HCT116 (cell line): ENCODE measurements at regions not wholly inside any gene's neighbourhood (a gene's known extent, or its start where the extent isn't known, plus 50 kb on each side); places are given as distances from the start of the nearest gene placed in this dataset.

Experiments
- EGR1 ChIP-seq: IDR thresholded peaks from 2 replicates; pipeline ENCODE4 v1.6.1; 2012; ENCODE audit warnings: low read depth
- POLR2A ChIP-seq: IDR thresholded peaks from 2 replicates; pipeline ENCODE4 v1.7.0; 2011; ENCODE audit warnings: borderline replicate concordance; ENCODE audit not compliant: insufficient read depth, insufficient read length; ENCODE audit errors: extremely low read depth
- SIN3A ChIP-seq: IDR thresholded peaks from 2 replicates; pipeline ENCODE4 v1.6.1; 2012; ENCODE audit warnings: low read depth
- TF ChIP-seq, protein P1 (sequence below): IDR thresholded peaks from 2 replicates; pipeline ENCODE4 v1.6.1; 2012; ENCODE audit warnings: low read depth
- TF ChIP-seq, protein P2 (sequence below): IDR thresholded peaks from 2 replicates; pipeline ENCODE4 v1.6.1; 2012
- TF ChIP-seq, protein P3 (sequence below), 3 experiments: fragments of 200-600 bp in 1 of 3; sonication (generic) in 1 of 3; IDR thresholded peaks in 2 of 3; conservative IDR thresholded peaks in 1 of 3; 2 replicates each; pipeline ENCODE4 v1.5.1; 2012 to 2017; ENCODE audit warnings: low read depth in 2 of 3, low read length in 2 of 3, antibody characterized with exemption in 1 of 3, borderline replicate concordance in 1 of 3, control low read depth in 1 of 3, mild to moderate bottlenecking in 1 of 3, mixed read lengths in 1 of 3, mixed run types in 1 of 3, moderate library complexity in 1 of 3; ENCODE audit not compliant: insufficient read depth in 1 of 3
- TF ChIP-seq, protein P4 (sequence below): IDR thresholded peaks from 2 replicates; pipeline ENCODE4 v1.6.1; 2011; ENCODE audit warnings: mild to moderate bottlenecking, low read length, moderate library complexity; ENCODE audit not compliant: insufficient replicate concordance; ENCODE audit errors: extremely low read depth

DNA sequence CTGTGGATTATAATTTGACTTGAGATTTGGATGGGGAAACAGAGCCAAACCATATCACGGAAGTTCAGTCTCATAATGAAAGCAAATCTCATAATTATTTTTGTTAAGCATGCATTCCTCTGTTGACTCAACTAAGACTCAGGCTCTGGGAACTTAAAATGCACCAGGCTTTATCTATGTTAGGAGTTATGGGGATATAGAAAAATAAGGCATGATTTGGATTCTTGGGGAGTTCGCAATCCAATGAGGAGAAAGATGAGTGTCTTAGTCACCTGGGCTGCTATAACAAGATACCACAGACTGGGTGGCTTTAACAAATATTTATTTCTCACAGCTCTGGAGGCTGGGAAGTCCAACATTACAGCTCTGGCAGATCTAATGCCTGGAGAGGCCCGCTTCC is 89.4 kb upstream of the TJP1 start:
- TF ChIP-seq POLR2A, result no peak
- TF ChIP-seq, protein P1, sequence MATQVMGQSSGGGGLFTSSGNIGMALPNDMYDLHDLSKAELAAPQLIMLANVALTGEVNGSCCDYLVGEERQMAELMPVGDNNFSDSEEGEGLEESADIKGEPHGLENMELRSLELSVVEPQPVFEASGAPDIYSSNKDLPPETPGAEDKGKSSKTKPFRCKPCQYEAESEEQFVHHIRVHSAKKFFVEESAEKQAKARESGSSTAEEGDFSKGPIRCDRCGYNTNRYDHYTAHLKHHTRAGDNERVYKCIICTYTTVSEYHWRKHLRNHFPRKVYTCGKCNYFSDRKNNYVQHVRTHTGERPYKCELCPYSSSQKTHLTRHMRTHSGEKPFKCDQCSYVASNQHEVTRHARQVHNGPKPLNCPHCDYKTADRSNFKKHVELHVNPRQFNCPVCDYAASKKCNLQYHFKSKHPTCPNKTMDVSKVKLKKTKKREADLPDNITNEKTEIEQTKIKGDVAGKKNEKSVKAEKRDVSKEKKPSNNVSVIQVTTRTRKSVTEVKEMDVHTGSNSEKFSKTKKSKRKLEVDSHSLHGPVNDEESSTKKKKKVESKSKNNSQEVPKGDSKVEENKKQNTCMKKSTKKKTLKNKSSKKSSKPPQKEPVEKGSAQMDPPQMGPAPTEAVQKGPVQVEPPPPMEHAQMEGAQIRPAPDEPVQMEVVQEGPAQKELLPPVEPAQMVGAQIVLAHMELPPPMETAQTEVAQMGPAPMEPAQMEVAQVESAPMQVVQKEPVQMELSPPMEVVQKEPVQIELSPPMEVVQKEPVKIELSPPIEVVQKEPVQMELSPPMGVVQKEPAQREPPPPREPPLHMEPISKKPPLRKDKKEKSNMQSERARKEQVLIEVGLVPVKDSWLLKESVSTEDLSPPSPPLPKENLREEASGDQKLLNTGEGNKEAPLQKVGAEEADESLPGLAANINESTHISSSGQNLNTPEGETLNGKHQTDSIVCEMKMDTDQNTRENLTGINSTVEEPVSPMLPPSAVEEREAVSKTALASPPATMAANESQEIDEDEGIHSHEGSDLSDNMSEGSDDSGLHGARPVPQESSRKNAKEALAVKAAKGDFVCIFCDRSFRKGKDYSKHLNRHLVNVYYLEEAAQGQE, result no peak
- TF ChIP-seq, protein P2, sequence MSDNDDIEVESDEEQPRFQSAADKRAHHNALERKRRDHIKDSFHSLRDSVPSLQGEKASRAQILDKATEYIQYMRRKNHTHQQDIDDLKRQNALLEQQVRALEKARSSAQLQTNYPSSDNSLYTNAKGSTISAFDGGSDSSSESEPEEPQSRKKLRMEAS, result no peak
- TF ChIP-seq EGR1, result no peak
- TF ChIP-seq, protein P3, sequence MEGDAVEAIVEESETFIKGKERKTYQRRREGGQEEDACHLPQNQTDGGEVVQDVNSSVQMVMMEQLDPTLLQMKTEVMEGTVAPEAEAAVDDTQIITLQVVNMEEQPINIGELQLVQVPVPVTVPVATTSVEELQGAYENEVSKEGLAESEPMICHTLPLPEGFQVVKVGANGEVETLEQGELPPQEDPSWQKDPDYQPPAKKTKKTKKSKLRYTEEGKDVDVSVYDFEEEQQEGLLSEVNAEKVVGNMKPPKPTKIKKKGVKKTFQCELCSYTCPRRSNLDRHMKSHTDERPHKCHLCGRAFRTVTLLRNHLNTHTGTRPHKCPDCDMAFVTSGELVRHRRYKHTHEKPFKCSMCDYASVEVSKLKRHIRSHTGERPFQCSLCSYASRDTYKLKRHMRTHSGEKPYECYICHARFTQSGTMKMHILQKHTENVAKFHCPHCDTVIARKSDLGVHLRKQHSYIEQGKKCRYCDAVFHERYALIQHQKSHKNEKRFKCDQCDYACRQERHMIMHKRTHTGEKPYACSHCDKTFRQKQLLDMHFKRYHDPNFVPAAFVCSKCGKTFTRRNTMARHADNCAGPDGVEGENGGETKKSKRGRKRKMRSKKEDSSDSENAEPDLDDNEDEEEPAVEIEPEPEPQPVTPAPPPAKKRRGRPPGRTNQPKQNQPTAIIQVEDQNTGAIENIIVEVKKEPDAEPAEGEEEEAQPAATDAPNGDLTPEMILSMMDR (IDR thresholded peaks at IDR 0.05 in 2 of 3, conservative IDR thresholded peaks at IDR 0.05 in 1 of 3; ENCODE audit: borderline replicate concordance in 1 of 3, insufficient read depth in 1 of 3, low read depth in 2 of 3, low read length in 2 of 3), result no peak
- no peak for TF ChIP-seq SIN3A
- TF ChIP-seq, protein P4, sequence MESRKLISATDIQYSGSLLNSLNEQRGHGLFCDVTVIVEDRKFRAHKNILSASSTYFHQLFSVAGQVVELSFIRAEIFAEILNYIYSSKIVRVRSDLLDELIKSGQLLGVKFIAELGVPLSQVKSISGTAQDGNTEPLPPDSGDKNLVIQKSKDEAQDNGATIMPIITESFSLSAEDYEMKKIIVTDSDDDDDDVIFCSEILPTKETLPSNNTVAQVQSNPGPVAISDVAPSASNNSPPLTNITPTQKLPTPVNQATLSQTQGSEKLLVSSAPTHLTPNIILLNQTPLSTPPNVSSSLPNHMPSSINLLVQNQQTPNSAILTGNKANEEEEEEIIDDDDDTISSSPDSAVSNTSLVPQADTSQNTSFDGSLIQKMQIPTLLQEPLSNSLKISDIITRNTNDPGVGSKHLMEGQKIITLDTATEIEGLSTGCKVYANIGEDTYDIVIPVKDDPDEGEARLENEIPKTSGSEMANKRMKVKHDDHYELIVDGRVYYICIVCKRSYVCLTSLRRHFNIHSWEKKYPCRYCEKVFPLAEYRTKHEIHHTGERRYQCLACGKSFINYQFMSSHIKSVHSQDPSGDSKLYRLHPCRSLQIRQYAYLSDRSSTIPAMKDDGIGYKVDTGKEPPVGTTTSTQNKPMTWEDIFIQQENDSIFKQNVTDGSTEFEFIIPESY, result no peak
